Lung (tissue), 11 donors: ENCODE measurements at regions not wholly inside any gene's neighbourhood (a gene's known extent, or its start where the extent isn't known, plus 50 kb on each side); places are given as distances from the start of the nearest gene placed in this dataset.

Source experiments
- ATAC-seq: fragments of 200-7000 bp; cut with Tn5 transposase; one replicate; pipeline ENCODE4 v1.9.1; 2020; ENCODE audit warnings: moderate number of reproducible peaks; ENCODE audit not compliant: insufficient read depth, low FRiP score
- DNase-seq, 3 donors: peaks; one replicate each; pipeline ENCODE4 v3.0.0-alpha.2; 2013 to 2017
- H3K27ac ChIP-seq, 2 donors: one replicate each; pipeline ENCODE4 v1.5.1; 2013; ENCODE audit warnings: mild to moderate bottlenecking in 2 of 2, moderate library complexity in 2 of 2, control low read depth in 1 of 2, inconsistent platforms in 1 of 2, low read depth in 1 of 2, low read length in 1 of 2
- H3K27me3 ChIP-seq, 3 donors: one replicate each; pipeline ENCODE4 v1.5.1; 2013; ENCODE audit warnings: low read length in 2 of 3; ENCODE audit not compliant: control insufficient read depth in 3 of 3, insufficient read depth in 3 of 3
- H3K36me3 ChIP-seq, 4 donors: one replicate each; pipeline ENCODE4 v1.5.1; 2013; ENCODE audit warnings: low read length in 4 of 4, mild to moderate bottlenecking in 1 of 4, moderate library complexity in 1 of 4; ENCODE audit not compliant: control insufficient read depth in 4 of 4, insufficient read depth in 4 of 4
- H3K4me1 ChIP-seq, 5 donors: one replicate each; pipeline ENCODE4 v1.5.1; 2013; ENCODE audit warnings: low read length in 5 of 5, mild to moderate bottlenecking in 2 of 5, moderate library complexity in 1 of 5; ENCODE audit not compliant: control insufficient read depth in 5 of 5, insufficient read depth in 5 of 5
- H3K4me3 ChIP-seq: one replicate; pipeline ENCODE4 v1.5.1; 2013; ENCODE audit warnings: mild to moderate bottlenecking, control low read depth, moderate library complexity
- H3K9ac ChIP-seq, 2 donors: one replicate each; pipeline ENCODE4 v1.5.1; 2013; ENCODE audit warnings: low read length in 2 of 2, control low read depth in 1 of 2; ENCODE audit not compliant: insufficient read depth in 1 of 2
- H3K9me3 ChIP-seq, 4 donors: one replicate each; pipeline ENCODE4 v1.5.1; 2013; ENCODE audit warnings: low read length in 3 of 4, mild to moderate bottlenecking in 1 of 4, moderate library complexity in 1 of 4; ENCODE audit not compliant: control insufficient read depth in 4 of 4, insufficient read depth in 3 of 4
- CTCF ChIP-seq: IDR thresholded peaks from 2 replicates; pipeline ENCODE4 v1.5.1; 2012; ENCODE audit warnings: mild to moderate bottlenecking; ENCODE audit errors: control extremely low read depth, extremely low read depth
- WGBS, 2 donors: extraction: QIAGEN DNeasy Blood & Tissue Kit; methylation state at CpG; one replicate each; pipeline ENCODE4 v1.1.7; 2013; 5-methylcytosine and 5-hydroxymethylcytosine counted together
- donor health status: control.
- donor health status: control.
- donor health status: Bipolar disorder and iron deficiency.
- donor health status: healthy.
- donor health status: DM: yes; HTN: yes; CAD: no.

DNA sequence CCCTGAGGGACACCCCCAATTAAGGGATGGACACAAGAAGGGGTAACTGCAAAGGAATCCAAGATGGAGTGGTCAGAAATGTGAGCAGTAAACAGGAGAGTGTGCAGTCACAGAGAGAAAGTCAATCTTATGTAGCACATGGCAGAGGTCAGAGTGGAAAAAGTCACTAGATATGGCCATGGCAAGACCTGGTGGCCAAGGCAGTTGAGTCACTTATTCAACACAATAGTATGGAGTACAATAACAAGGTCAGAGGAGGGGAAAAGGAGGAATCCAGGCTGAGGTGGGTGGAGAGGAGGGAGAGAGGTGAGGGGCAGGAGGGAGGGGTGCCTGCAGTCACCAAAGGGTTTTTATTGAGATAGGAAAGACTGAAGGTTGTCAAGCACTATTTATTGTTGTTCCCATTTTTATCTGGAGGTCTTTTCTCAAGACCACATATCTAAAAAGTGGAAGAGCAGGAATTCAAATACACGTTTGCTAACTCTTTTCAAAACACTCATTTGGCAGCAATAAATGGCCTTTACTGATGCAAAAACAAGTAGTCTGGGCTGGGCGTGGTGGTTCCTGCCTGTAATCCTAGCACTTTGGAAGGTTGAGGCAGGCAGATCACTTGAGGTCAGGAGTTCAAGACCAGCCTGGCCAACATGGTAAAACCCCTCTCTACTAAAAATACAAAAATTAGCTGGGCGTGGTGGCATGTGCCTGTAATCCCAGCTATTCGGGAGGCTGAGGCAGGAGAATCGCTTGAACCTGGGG, 53.3 kb upstream of the ARHGEF3 start:
- Histone ChIP-seq H3K27me3 (no peaks in the 10 kb centered on the region), H3K27ac (no peak overlapping the region), H3K4me1 (peaks cover 0 to 19% (median 5%) of the 10 kb centered on the region in 5 donors), H3K4me3 (no peak overlapping the region), H3K36me3 (no peaks in the 10 kb centered on the region), H3K9me3 (no peaks in the 10 kb centered on the region), H3K9ac (no peak overlapping the region)
- ATAC-seq (no peak), DNase-seq (no peak)
- 82 to 85% methylated on average over 5 of the region's 5 CpGs for WGBS, 2 donors
- TF ChIP-seq CTCF = no peak

DNA sequence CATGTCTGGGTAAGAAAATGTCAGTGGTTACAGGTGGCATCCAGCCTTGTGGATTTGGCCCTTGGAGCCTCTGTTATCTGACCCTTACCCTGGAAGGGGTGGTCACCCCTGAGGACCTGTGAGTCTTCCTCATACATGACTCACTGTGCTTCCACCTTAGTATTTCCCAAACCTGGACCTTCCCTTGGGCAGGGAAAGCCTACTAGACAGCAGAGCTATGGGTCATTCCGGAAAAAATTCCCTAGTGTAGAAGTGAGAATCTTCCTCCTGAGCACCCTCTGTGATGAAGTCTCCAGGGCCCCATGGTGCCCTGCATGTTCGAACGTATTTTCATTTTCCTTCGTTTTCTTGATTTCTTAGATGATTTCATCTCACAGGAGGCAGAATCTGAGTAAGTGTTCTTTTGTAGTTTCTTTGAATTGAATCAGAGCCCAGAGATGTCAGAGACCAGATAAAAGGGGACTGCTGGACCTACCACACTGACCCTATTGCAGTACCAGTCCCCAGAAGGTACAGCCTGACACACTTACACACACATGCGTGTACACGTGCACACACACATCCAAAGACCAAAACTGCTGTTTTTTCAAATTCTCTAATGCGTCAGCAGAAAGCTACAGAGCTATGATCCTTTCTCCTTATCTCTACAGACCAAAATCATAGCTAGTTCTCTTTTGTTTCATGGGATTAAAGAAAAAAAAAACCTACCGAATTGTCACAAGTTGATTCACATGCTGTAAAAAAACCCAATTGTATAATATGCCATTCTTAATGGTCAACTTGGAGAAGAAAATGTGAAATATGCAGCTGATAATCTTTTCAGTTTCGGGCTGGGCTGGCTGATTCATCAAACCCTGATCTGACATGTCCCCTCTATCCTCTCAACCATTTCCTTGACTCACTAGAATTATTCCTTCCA, 50.5 kb upstream of the ARHGEF3 start:
- Histone ChIP-seq H3K4me1 (peaks cover 0 to 17% (median 5%) of the 10 kb centered on the region in 5 donors), H3K9me3 (no peaks in the 10 kb centered on the region), H3K36me3 (no peaks in the 10 kb centered on the region), H3K27me3 (no peaks in the 10 kb centered on the region), H3K27ac (no peak overlapping the region), H3K4me3 (no peak overlapping the region), H3K9ac (no peak overlapping the region)
- TF ChIP-seq CTCF = no peak
- ATAC-seq = no peak
- DNase-seq = no peak
- WGBS, 2 donors = 93 to 96% methylated on average over 9 of the region's 9 CpGs
